ENCODE measurements at regions not wholly inside any gene's neighbourhood (a gene's known extent, or its start where the extent isn't known, plus 50 kb on each side); places are given as distances from the start of the nearest gene placed in this dataset.
"Not testable (repeated sequence)": the region's sequence is repeated elsewhere in the genome, so short reads cannot be mapped to it uniquely, and the experiment has no call there.

- no peak for DNase-seq (ENCODE audit: low read depth)
Measured at GRCh38 chr9:71632776-71633175, 135.5 kb downstream of the CEMIP2 start.

DNA sequence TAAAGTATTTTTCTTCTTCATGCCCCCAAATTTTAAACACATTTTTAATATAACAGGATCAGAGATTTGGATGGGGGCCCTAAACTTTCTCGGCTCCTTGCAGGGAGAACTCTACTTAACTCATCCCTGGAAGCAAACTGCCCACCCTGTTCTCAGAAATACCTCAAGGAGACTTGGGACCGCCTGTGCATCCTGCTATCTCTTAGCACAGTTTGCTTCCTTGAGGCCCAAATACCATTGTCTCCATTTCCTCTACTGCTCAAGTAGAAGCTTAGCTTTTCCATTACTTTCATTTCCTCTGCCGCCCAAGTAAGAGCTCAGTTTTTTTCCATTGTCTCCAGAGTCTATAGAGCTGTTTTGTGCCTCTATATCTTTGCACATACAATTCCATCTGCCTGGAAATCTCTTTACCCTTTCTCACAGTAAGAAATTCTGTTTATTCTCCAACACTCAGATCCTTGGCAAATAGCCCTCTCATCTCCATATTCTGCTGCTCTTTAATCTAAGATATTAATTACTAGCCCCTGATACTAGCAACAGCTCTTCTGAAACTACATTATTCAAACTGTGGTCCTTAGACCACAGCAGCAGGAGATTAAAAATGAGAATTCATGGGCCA is 137.8 kb downstream of the CEMIP2 start:
- DNase-seq (ENCODE audit: low read depth) = no peak

GRCh38 chr9:71629578-71630215 is 138.6 kb downstream of the CEMIP2 start:
- DNase-seq (ENCODE audit: low read depth) = no peak

GRCh38 chr9:71628247-71628646 is 140.1 kb downstream of the CEMIP2 start:
- no peak for DNase-seq (ENCODE audit: low read depth)

DNA sequence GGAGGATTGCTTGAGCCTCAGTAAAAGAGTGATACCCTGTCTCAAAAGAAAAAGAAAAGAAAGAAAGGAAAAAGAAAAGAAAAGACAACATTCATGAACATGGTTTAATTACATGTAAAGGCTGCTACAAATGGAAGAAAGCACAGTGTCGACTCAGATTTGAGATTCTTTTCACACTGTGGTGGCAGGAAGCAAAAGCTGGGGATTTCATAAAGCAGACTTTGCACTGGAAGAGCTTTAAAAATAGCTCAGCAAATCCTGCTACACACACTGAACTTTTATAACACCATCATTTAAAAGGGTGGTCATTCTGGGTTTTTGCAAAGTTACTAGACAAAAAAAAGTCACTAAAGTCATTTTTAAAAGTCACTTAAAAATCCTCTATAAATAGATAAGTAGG is 140.8 kb downstream of the CEMIP2 start:
- DNase-seq (ENCODE audit: low read depth) = no peak

DNA sequence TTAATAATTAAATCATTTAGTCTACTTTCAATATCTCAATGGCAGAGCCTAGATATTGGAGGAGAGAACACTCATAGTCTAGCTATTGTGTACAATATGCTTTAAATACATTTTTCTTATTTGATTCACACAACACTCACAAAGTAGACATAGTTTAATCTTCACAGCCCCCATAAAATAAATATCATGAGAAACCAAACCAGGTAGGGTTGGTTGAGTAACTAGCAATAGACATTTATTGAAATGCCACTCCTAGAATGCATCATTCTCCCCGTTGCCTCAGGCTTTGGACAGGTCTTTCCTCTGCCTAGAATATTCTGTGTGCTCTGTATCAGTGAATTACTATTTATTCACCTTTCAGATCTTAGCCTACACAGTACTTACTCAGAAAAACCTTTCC is 141.9 kb downstream of the CEMIP2 start:
- no peak for DNase-seq (ENCODE audit: low read depth)

DNA sequence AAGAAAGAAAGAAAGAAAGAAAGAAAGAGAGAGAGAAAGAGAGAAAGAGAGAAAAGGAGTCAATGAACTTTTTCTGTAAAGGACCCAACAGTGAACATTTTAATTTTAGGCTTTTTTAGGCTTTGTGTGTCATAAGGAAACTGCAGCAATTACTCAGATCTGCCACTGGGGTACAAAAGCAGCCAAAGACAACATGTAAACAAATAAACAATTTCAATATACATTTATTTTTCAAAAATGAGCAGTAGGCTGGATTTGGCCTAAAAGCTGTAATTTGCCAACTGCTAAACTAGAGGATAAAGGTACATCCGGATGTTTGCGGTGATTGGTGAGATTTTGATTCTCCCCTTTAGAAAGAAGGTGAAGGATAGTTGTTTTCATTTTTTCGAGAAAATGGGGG is 143.6 kb downstream of the CEMIP2 start:
- no peak for DNase-seq (ENCODE audit: low read depth)

- no peak for DNase-seq (ENCODE audit: low read depth)
Measured at GRCh38 chr9:71620746-71621145, 147.6 kb downstream of the CEMIP2 start.

DNA sequence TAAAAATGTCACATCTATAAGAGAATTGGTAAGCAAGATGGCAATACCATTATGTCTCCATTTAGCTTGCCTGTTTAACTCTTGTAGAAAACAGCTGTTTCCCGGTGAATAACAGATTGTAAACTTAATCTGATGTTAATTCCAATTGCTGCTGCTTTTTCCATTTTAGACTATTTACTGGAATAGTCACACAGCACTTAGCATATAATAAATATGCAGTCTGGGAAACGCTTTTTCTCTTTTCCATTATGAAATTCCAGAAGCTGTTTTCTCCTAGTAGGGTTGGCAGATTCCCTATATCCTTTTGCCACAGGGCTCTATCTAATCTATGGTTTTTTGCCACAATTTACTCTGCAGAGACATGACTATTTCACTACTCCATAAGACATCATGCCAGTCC is 148.0 kb downstream of the CEMIP2 start:
- no peak for DNase-seq (ENCODE audit: low read depth)

- DNase-seq (ENCODE audit: low read depth) = no peak
Measured at GRCh38 chr9:71619926-71620325, 148.4 kb downstream of the CEMIP2 start.

DNA sequence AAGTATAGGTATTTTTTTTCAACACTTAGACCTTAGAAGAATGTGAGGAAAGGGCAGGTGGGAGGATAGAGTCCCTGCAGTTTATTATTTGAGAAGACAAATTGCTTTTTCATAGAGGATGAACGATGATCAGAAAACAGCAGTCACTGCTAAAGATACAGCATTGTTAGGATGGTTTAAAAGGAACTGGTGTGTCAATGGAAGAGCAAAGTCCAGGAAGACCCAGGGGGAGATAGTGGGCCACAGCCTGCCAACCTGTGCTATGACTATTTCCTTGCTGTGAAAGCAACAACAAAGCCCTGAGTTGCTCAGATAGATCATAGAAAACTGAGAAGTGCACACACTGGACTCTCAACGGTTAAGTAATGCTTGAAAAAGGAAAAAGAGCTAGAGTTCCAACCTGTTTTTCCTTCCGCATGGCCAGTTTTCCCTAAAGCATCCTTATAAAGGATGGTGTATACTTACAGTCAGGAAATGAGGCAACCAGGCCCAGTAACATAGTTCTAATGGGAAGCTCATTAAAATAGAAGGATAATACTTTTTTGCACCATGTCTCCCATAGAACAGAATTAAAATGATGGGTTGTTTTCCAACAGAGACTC is 153.8 kb downstream of the CEMIP2 start:
- no peak for DNase-seq (ENCODE audit: low read depth)

DNA sequence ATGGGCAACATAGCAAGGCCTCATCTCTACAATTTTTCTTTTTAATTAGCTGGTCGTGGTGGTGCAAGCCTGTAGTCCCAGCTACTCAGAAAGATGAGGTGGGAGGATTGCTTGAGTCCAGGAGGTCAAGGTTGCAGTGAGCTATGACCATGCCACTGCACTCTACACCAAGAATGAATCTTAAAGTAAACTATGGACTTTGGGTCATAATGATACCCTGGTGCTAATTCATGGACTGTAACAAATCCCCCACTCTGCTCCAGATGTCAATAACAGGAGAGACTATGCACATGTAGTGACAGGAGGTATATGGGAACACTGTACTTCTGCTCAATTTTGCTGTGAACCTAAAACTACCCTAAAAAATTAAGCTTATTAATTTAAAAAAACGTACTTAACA is 155.4 kb downstream of the CEMIP2 start:
- DNase-seq (ENCODE audit: low read depth) = no peak

DNA sequence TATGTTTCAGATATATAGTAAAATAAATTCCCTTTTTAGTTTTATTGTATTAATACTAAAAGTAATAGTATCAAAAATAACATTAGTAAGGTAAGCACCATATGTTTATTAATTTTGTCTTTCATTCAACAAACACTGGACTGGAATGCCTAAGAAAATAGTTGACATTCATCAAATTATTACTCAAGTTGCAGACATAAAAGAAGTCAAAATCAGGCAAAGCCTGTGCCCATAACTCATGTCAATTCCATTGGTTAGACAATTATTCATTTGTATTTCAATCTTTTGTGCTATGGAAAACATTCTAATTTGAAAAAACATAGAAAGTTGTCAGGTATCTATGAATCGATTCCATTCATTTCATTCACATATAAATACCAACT is 158.9 kb downstream of the CEMIP2 start:
- DNase-seq (ENCODE audit: low read depth) = peak; percentile 40

DNA sequence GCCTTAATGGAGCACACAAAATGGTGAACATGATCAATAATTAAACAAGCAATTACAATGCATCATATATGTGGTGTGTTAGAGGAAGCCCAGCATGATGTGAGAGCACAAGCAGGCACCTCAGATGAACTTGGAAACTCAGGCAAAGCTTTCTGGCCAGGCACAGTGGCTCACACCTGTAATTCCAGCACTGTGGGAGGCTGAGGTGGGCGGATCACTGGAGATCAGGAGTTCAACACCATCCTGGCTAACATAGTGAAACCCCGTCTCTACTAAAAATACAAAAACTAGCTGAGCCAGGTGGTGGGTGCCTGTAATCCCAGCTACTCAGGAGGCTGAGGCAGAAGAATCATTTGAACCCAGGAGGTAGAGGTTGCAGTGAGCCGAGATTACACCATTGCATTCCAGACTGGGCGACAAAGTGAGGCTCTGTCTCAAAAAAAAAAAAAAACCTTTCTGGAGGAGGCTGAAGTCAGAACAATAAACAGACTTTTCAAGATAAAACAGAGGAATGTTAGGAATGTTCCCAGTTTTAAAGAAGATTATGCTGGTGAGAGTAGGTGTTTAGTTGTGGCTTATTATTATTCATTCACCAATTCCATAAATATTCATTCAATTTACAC is 159.4 kb downstream of the CEMIP2 start:
- DNase-seq (ENCODE audit: low read depth) = peak; percentile 64

- peak; percentile 7 for DNase-seq (ENCODE audit: low read depth)
Measured at GRCh38 chr9:71608021-71608420, 160.3 kb downstream of the CEMIP2 start.

DNA sequence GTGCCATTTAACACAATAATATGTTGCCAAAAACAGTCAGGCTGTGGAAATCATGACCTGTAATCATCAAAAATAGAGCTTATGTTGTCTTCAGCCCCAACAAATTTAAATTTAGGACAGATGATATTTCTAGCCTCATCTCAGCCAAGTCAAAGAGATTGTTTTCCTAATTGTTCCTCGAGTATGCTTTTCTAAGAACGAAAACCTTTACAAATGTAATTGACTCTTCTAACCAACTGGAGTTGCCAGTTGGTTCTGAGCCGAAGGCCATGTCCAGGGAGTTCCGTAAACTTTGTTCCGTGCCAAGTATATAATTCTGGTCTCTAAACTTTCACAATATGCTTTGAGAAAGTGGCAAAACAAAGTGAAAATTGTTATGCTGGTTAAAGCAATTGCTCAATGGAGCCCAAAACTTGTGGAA is 160.8 kb downstream of the CEMIP2 start:
- DNase-seq (ENCODE audit: low read depth) = no peak

DNA sequence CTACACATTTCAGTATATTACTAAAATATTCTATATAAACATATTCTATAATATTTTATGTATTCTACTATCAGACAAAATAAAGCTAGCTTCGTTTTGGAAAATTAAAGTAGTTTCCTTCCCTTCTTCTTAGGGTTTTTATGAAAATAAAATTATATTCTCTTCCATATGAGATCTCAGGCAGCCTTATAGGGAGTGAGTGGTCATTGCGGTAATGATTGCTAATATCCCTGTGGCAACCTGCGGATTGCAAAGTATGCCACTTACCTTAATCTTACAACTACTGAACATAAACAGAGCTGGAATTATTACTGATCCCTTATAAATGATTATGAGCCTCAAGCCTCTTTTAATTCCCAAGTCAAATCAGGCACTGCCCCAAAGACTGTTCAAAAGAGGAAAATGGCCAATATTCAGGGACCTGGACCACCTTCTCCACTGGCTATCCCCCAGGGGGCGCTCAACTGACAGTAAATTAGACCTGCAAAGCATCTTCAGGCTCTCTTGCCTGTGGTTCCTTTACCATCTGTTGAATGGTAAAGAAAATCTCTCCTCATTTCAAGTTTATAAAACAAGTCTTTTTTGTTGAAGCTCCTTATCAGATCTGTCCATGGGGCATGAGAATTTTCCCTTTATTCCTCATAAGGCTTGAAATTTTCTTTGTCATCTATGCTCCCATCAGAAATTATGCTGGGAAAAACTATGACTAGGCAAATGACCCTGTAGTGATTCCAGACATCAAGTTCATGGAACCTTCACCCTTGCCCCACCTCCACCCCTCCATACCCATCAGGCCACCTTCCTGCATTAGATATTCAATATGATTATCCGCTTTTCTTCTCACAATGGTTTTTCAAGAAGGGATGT is 163.9 kb downstream of the CEMIP2 start:
- peak; percentile 75 for DNase-seq (ENCODE audit: low read depth)

DNA sequence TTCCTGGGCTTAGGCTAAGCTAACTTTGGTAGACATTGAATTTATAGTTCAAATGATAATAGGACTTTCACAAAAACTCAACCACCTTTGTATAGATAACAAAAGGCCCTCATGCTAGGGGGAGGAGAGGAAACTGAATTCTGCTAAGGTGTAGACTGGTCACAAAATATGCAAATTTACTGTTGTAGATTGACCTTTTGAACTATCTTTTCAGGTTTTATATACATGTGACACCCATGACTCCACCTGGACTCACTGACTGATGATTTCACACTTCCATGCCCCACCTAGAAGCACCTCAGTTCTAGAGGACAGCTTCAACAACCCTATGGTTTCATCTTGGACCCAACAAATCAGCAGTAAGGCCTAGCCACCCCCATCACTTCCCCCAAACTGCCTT is 165.7 kb downstream of the CEMIP2 start:
- no peak for DNase-seq (ENCODE audit: low read depth)

DNA sequence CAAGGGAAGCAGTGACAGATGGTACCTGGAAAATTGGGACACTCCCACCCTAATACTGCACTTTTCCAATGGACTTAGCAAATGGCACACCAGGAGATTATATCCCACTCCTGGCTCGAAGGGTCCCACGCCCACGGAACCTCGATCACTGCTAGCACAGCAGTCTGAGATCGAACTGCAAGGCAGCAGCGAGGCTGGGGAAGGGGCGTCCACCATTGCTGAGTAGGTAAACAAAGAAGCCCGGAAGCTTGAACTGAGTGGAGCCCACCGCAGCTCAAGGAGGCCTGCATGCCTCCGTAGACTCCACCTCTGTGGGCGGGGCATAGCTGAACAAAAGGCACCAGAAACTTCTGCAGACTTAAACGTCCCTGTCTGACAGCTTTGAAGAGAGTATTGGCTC is 172.6 kb downstream of the CEMIP2 start:
- DNase-seq (ENCODE audit: low read depth) = not testable (repeated sequence)

- no peak for DNase-seq (ENCODE audit: low read depth)
Measured at GRCh38 chr9:71594541-71594940, 173.8 kb downstream of the CEMIP2 start.

DNA sequence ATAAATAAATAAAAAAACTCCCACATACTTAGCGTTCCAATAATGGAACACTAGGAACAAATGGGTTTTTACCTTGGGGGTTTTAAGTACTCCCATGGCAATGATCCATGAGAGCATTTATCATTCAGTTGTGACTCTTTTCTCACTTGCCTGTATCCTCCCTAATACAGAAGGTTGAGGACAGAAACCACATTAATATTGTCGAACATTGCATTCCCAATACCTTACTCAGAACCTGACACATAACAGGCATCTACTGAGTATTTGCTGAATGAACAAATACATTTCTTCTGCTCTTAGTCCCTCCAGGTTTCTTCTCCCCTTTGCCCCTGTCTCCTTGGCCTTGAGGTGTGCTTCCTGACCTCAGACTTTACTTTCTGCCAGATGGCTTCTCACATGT is 175.9 kb downstream of the CEMIP2 start:
- DNase-seq (ENCODE audit: low read depth) = peak; percentile 49

DNA sequence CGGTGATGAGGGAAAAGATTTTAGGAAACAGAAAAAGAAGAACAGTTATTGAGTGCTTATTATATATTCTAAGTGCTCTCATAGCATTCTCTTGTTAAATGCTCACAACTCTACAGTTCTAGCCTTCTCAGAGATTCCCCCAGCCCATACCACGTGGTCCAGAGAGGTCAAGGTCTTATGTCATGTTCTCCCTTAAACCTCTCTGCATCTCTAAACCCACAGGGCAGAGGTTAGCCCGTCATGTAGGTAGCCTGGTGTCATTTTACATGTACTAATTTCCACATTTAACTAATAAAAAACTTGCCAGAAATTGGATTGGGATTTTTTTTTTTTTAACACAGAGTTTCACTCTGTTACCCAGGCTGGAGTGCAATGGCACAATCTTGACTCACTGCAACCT is 178.0 kb downstream of the CEMIP2 start:
- no peak for DNase-seq (ENCODE audit: low read depth)

Data from iris pigment epithelial cell (primary cell).